Mucosa of rectum (tissue), 2 donors: ENCODE measurements at regions not wholly inside any gene's neighbourhood (a gene's known extent, or its start where the extent isn't known, plus 50 kb on each side); places are given as distances from the start of the nearest gene placed in this dataset.

Experiments
- H3K27ac ChIP-seq, 2 donors: one replicate each; pipeline ENCODE4 v1.7.0; 2013; ENCODE audit warnings: inconsistent platforms in 2 of 2, low read depth in 2 of 2, low read length in 2 of 2
- H3K27me3 ChIP-seq, 2 donors: one replicate each; pipeline ENCODE4 v1.7.0; 2013; ENCODE audit warnings: low read length in 2 of 2; ENCODE audit not compliant: control insufficient read depth in 2 of 2, insufficient read depth in 2 of 2
- H3K36me3 ChIP-seq, 2 donors: one replicate each; pipeline ENCODE4 v1.7.0; 2013; ENCODE audit warnings: low read length in 2 of 2; ENCODE audit not compliant: control insufficient read depth in 2 of 2, insufficient read depth in 2 of 2
- H3K4me1 ChIP-seq, 2 donors: one replicate each; pipeline ENCODE4 v1.7.0; 2013; ENCODE audit warnings: low read length in 2 of 2, mild to moderate bottlenecking in 1 of 2; ENCODE audit not compliant: control insufficient read depth in 2 of 2, insufficient read depth in 2 of 2
- H3K4me3 ChIP-seq, 2 donors: one replicate each; pipeline ENCODE4 v1.7.0; 2013; ENCODE audit warnings: low read length in 2 of 2
- H3K9ac ChIP-seq, 2 donors: one replicate each; pipeline ENCODE4 v1.7.0; 2013; ENCODE audit warnings: low read length in 2 of 2, low read depth in 1 of 2, mild to moderate bottlenecking in 1 of 2
- H3K9me3 ChIP-seq, 2 donors: one replicate each; pipeline ENCODE4 v1.7.0; 2013; ENCODE audit warnings: low read length in 2 of 2; ENCODE audit not compliant: control insufficient read depth in 2 of 2
- donor health status: healthy.
- donor health status: Normal muscosa, but diverticular disease.

- H3K27me3 ChIP-seq, result no peaks in the 10 kb centered on the region
- no peaks in the 10 kb centered on the region for H3K36me3 ChIP-seq
- no peak overlapping the region for H3K9ac ChIP-seq
- H3K9me3 ChIP-seq, result no peaks in the 10 kb centered on the region
- H3K4me1 ChIP-seq, result no peaks in the 10 kb centered on the region
- no peak overlapping the region for H3K27ac ChIP-seq
- no peak overlapping the region for H3K4me3 ChIP-seq
These were observed 337.2 kb upstream of the PROX1 start for GRCh38 chr1:213650603-213651002.

- H3K4me1 ChIP-seq, result peaks cover 2 to 3% of the 10 kb centered on the region in 2 donors
- H3K4me3 ChIP-seq, result no peak overlapping the region
- no peak overlapping the region for H3K9ac ChIP-seq
- no peak overlapping the region for H3K27ac ChIP-seq
- H3K27me3 ChIP-seq, result no peaks in the 10 kb centered on the region
- H3K36me3 ChIP-seq, result no peaks in the 10 kb centered on the region
- H3K9me3 ChIP-seq, result no peaks in the 10 kb centered on the region
These were observed 336.7 kb upstream of the PROX1 start for GRCh38 chr1:213651077-213651476.

- H3K9ac ChIP-seq, result no peak overlapping the region
- peaks cover 10 to 12% of the 10 kb centered on the region in 2 donors for H3K4me1 ChIP-seq
- H3K9me3 ChIP-seq, result no peaks in the 10 kb centered on the region
- no peak overlapping the region for H3K4me3 ChIP-seq
- H3K36me3 ChIP-seq, result no peaks in the 10 kb centered on the region
- no peaks in the 10 kb centered on the region for H3K27me3 ChIP-seq
- no peak overlapping the region for H3K27ac ChIP-seq
These were observed 335.7 kb upstream of the PROX1 start for GRCh38 chr1:213652109-213652508.

- H3K27me3 ChIP-seq, result no peaks in the 10 kb centered on the region
- H3K27ac ChIP-seq, result peak overlapping the region in 1 of 2 donors; percentile 33
These were observed 331.7 kb upstream of the PROX1 start for GRCh38 chr1:213656039-213656438.

GRCh38 chr1:213656503-213656902 is 331.3 kb upstream of the PROX1 start:
- Histone ChIP-seq H3K4me1 (peaks cover 21 to 33% of the 10 kb centered on the region in 2 donors), H3K36me3 (no peaks in the 10 kb centered on the region), H3K9me3 (no peaks in the 10 kb centered on the region), H3K27me3 (no peaks in the 10 kb centered on the region), H3K27ac (peak overlapping the region in 1 of 2 donors; percentile 33), H3K4me3 (no peak overlapping the region), H3K9ac (no peak overlapping the region)

More at GRCh38 chr1:213656039-213656438, 331.7 kb upstream of the PROX1 start:
- Histone ChIP-seq H3K36me3 (no peaks in the 10 kb centered on the region), H3K9me3 (no peaks in the 10 kb centered on the region), H3K4me1 (peaks cover 21 to 33% of the 10 kb centered on the region in 2 donors), H3K4me3 (no peak overlapping the region), H3K9ac (no peak overlapping the region)

- Histone ChIP-seq H3K27ac (peak overlapping the region in 1 of 2 donors; percentile 33), H3K4me1 (peaks cover 21 to 33% of the 10 kb centered on the region in 2 donors), H3K9ac (no peak overlapping the region), H3K36me3 (no peaks in the 10 kb centered on the region), H3K27me3 (no peaks in the 10 kb centered on the region), H3K4me3 (no peak overlapping the region), H3K9me3 (no peaks in the 10 kb centered on the region)
These were observed 330.8 kb upstream of the PROX1 start for GRCh38 chr1:213657013-213657412.

GRCh38 chr1:213657879-213658278 is 329.9 kb upstream of the PROX1 start:
- peak overlapping the region; percentile 3 to 24 for H3K27ac ChIP-seq
- peaks cover 21 to 33% of the 10 kb centered on the region in 2 donors for H3K4me1 ChIP-seq
- no peak overlapping the region for H3K9ac ChIP-seq
- H3K36me3 ChIP-seq, result no peaks in the 10 kb centered on the region
- H3K27me3 ChIP-seq, result no peaks in the 10 kb centered on the region
- H3K9me3 ChIP-seq, result no peaks in the 10 kb centered on the region
- H3K4me3 ChIP-seq, result peak overlapping the region in 1 of 2 donors; percentile 20

- Histone ChIP-seq H3K27ac (peak overlapping the region; percentile 32 to 48), H3K4me1 (peaks cover 21 to 33% of the 10 kb centered on the region in 2 donors), H3K4me3 (peak overlapping the region in 1 of 2 donors; percentile 20), H3K9me3 (no peaks in the 10 kb centered on the region), H3K27me3 (no peaks in the 10 kb centered on the region), H3K9ac (no peak overlapping the region), H3K36me3 (no peaks in the 10 kb centered on the region)
These were observed 329.3 kb upstream of the PROX1 start for GRCh38 chr1:213658457-213658856.

- peaks cover 21 to 33% of the 10 kb centered on the region in 2 donors for H3K4me1 ChIP-seq
These were observed 327.9 kb upstream of the PROX1 start for GRCh38 chr1:213659580-213660547.

GRCh38 chr1:213661302-213661701 is 326.5 kb upstream of the PROX1 start:
- H3K9ac ChIP-seq, result no peak overlapping the region
- no peak overlapping the region for H3K27ac ChIP-seq
- H3K27me3 ChIP-seq, result no peaks in the 10 kb centered on the region
- H3K9me3 ChIP-seq, result no peaks in the 10 kb centered on the region
- H3K4me1 ChIP-seq, result peaks cover 17 to 28% of the 10 kb centered on the region in 2 donors
- H3K36me3 ChIP-seq, result no peaks in the 10 kb centered on the region
- no peak overlapping the region for H3K4me3 ChIP-seq

More at GRCh38 chr1:213659580-213660547, 327.9 kb upstream of the PROX1 start:
- H3K9ac ChIP-seq, result no peak overlapping the region
- H3K36me3 ChIP-seq, result no peaks in the 10 kb centered on the region
- H3K27me3 ChIP-seq, result no peaks in the 10 kb centered on the region
- H3K9me3 ChIP-seq, result no peaks in the 10 kb centered on the region
- H3K4me3 ChIP-seq, result no peak overlapping the region
- no peak overlapping the region for H3K27ac ChIP-seq
